MV-4-11 (cell line): ENCODE measurements at regions not wholly inside any gene's neighbourhood (a gene's known extent, or its start where the extent isn't known, plus 50 kb on each side); places are given as distances from the start of the nearest gene placed in this dataset.

Experiments used
- DNase-seq: peaks from one replicate; lab custom pipeline; 2025; lab: John Stamatoyannopoulos, UW

DNA sequence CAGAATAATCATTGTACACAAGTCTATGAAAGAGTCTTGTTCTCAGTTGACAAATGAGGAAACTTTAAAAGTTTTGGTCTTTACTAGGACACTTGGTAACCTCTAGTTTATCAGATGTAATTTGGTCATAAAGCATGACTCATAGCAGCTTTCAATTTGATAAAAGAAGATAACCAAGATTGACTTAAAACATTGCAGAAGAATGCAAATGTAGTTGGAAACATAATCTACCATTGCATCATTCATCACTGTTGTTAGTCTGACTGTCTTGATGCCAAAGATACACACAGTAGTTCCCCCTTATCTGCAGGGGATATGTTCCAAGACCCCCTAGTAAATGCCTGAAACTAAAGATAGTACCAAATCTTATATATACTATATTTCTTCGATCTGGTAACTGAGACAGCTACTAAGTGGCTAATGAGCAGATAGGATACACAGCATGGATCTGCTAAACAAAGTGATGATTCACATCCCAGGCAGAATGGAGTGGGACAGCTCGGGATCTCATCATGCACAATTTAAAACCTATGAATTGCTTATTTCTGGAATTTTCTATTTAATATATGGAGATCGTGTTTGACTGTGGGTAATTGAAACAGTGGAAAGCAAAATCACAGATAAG is 131.4 kb upstream of the CCDC68 start:
- DNase-seq: peak; percentile 22

DNA sequence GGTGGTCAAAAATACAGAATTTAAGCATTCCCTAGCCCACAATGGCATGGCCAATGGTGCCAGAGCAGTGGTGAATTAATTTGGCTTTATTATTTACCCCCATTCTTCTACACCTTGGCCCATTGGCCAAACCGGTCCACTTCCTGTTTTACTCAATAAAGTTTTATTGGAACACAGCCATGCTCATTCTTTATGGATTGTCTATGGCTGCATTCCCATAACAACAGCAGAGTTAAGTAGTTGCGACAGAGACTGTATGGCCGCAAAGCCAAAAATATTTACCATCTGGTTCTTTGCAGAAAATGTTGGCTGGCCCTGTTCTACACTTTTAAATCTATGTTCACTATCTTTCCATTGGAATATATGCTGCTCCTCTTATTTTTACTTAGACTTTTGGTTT is 130.3 kb upstream of the CCDC68 start:
- DNase-seq: no peak

DNA sequence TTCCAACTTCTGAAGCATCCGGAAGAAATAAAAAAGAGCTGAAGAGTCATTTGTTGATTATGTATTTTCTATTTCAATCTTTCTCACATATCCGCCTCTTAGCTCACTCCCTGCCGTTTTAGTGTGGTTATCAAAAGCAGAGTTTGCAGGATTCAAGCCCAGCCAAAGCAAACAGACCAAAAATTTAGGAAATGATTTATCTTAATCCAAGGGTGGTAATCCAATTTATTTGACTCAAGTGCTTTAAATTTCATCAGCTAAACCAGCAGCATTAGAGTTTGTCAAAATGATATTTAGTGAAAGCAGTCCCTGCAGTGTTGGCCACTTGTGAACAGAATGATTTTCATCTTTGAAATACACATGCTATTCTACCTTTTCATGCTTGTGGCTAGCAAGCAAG is 129.3 kb upstream of the CCDC68 start:
- no peak for DNase-seq

DNA sequence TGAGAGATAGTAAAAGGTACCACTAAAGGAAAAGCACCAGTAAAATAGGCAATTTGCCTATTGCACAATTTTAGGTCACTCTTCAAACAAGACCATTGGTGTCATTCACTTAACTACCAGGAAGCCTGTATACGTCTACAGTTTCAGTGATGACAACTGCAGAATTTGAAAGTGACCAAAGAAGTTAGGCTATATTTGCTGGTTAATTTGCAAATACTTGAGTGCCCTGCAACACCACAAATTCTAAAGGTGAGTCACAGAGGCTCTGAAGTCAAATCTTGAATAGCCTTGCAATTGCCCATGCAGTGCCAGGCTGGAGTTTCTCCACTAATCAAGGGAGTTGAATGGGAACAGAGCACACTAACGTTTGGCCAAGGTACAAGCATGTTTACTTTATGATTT is 128.7 kb upstream of the CCDC68 start:
- peak; percentile 42 for DNase-seq

DNA sequence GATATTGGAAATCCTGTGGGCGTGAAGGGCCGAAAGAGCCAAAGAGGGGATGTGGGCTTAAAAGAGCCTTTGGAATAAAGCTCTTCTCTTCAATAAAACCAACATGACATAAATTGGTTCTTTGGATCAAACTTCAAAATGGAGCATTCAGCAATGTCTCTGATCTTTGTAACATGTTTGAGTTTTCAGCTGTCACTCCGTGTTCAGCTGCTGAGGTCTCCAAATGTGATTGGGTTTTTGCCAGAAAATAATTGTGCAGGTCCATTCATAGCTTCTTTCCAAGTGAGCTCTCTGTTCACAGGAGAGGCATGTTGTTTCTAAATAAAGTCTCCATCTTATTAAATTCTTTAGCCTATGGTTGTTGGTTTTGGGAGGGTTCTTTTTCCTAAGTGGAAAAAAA is 127.6 kb upstream of the CCDC68 start:
- no peak for DNase-seq

DNA sequence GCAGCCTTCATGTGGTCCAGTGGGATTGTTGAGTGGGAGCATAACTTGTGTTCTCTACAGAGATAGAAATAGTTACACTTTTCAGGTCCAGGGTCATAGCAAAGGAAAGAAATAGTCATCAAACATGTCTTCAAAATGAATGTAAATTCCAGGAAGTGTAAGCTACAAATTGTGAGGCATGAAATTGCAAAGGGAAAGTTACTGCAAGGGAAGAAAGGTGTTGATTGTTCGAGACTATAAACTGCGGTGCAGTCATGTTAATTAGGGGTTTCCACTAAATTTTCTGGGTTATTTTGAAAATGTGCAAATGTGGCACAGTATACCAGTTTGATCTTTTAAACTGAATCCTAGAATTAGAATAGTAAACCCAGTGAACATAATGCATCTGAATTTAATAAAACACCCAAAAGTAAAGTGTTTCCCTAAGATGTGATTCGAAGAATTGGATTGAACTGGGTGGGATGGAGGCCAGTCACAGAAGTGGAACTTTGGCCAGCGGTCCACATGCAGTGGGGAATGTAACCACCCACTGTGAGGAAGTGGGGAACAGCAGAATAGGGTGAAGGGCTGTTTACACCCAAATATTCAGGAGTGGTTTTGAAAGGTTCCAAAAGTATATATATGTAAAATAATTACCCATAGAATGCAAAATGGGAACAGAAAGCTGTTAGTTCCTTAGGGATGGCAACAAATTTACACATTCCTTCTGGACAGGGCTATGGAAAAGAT is 126.5 kb upstream of the CCDC68 start:
- no peak for DNase-seq

DNA sequence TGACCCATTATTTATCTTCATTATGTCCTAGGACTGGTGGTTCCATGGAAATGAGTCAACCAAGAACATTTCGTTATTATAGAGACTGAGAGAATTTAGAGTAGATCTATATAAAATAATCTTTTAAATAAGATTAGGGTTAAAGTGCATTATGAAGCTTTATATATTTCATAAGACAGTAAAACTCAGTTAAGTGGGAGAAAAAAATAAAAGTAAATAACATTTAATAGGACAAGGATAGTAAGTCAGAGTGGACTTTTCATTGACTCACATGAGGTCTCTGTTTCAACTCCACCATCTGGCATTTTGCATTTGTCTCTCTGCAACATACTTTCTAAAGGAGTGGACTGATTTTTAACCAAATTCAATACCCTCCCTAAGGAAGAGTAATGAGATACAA is 125.3 kb upstream of the CCDC68 start:
- DNase-seq: no peak

DNA sequence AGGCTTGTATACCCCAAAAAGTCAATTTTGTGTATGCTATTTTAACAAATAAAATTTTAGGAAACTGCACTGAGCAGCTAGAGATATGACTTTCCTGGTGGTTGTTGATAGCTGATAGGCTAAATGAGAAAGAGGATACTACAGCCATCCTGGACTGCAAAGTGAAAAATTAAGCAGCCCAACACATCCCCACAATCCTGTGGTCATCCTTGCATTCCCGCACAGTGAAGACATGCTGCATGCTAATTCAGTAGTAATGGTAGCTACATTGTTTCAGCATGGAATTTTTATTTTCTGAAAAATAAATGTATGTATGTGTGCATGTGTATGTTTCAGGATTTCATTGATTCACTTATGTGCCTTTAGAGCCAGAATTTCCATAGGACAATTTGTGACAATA is 124.2 kb upstream of the CCDC68 start:
- no peak for DNase-seq

DNA sequence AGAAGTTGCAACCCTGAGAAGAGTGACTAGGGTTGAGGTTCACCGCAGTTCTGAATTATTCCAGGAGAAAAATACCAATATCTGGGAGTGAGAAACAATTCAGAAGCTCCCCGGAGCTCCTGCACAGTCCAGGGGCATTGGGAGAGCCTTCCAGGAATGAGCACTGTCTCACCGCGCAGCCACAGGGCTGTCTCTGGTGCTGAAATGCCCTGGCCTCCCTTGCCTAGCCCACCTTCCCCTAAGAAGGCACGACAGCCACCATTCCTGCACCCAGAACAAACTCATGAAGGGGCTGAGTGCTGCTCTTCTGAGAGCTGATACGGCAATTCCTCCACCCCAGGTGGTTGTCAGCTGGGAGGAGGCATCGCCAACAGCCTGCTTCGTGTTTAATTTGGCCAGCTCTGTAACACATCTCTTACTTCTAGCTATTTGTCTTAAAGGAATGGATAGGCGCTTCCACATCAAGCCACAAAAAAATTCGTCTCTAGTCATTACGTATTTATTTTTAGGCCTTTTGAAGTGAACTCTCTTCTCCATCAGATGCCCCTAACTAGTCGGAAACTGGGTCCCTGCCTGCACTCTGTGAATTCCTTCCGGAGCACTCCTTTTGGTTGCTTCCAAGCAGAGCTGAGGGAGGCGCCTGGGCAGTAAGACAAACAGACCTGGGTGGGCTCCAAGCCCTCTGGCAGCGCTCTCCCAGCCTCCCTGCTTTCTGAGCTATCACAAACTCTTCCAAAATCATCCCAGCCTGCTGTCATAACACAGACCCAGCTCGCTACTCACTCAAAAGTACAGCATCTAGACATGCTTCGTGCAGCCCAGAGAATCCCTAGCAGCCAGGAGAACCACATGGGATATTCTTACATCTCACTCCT is 120.5 kb upstream of the CCDC68 start:
- no peak for DNase-seq

DNA sequence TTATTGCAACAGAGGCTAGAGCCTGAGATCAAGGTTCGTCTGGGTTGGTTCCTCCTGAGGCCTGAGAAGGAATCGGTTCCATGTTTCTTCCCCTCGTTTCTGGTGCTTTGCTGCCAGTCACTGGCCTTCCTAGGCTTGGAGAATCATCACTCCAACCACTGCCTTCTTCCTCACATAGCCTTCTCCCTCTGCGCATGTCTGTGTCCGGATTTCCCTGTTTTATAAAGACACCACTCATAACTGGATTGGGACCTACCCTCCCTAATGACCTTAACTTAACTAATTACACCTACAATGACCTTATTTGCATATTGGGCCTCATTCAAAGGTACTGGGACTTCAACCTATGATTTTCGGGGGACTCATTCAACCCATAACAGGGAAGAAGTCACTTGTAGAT is 119.8 kb upstream of the CCDC68 start:
- DNase-seq: no peak

DNA sequence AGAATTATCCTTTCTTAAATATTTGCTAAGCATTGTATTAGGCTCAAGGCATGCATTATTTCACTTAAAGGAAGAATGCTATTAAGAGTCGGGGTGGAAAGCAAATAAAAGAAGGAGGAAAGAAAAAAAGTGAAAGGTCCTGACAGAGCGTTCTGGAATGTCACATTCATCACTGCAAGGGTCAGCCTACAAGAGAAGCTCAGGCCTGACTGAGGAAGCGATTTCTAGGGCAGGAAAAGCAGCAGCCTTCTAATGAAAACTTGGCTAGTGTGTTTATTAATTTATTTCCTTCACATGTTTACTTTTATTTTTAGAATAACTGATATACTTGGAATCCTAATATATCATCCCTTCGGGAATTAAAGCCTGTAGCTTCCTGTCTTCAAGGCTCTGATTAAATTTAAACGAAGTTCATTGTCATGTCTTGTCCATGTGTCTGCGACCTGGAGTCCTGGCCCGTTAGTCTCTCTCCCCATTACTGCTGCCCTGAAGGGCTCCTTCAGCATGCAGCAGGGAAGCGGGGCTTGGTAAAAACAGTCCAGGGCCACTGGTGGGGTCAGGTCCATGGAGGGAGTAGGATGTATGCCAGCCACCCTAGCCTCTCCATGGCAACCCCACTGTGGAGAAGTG is 119.2 kb upstream of the CCDC68 start:
- DNase-seq: no peak

DNA sequence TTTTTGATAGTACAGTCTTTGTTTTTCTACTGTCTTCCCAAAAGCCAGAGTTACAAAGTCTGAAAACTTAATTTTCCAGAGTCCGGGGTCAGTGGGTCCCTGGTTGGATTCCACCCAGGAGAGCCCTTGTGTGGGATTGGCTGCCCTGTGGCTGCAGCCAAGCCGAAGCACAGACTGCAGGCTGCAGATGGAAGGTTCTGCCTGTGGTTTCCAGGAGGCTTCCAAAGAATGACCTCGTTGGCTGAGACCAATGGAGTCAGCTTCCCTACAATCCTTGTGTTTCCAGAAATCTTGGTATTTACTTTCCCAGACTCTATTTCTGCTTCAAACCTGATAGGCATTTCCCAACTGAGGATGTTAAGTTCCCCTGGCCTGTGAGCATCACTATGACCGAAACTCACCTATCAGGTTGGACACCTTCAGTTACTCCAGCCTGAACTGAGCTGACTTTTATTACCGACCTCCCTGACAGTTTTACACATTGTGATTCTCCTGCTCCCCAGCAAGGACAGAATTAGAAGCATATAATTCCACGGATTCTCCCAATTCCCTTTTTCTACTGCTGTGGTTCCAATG is 117.5 kb upstream of the CCDC68 start:
- DNase-seq: no peak

DNA sequence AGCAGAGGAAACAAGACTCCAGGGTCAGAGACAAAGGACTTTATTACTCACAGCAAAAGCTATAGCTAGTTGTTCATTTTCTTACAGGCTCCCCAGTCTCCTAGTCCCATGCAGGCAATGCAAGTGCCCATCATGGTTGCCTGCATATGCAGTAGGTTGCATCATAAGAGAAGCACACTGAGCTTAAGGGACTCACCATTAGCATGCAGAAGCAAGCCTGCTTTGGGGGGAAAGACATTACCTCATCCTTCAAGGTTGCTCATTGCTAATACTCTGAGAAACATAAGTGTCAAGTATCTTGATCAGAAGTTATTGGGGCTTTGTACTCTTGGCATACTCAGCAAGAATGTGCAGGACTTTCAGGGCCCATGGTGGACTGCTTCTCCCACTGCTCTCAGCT is 114.6 kb upstream of the CCDC68 start:
- peak; percentile 51 for DNase-seq

DNA sequence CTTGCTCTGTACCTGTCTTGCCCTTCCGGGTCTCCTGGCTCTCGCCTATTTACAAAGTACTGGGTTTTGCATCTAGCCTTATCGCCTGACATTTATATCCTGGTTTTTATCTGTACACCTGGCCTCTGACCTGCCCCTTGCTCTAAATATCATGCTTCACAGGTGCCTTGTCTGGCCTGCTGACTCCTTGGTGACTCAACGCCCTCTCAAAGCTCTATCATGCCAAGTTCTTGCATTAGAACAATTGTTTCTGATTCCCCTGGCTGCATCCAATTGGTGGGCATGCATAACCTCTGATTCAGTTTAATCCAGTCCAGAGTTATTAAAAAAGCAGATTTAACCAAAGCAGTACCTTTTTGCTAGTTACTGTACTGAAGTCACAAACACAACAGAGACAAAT is 113.9 kb upstream of the CCDC68 start:
- DNase-seq: no peak

DNA sequence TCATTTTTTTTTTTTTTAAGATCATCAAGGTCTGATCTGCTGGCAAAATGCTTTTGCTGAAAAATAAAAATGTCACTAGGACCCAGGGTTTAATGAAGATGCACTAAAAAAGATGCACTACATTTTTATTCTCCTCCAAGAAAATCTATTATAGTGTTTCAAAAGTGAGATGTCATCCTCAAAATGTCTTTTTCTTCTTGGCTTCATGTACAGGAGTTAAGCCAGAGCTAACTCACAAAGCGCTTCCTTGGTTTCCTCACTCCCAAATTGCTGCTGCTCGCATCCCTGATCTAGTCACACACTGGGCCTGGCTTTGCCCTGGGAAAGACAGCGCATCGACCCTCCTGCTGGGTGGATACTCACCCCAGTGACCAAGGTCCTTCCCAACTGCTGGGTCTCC is 113.4 kb upstream of the CCDC68 start:
- no peak for DNase-seq

DNA sequence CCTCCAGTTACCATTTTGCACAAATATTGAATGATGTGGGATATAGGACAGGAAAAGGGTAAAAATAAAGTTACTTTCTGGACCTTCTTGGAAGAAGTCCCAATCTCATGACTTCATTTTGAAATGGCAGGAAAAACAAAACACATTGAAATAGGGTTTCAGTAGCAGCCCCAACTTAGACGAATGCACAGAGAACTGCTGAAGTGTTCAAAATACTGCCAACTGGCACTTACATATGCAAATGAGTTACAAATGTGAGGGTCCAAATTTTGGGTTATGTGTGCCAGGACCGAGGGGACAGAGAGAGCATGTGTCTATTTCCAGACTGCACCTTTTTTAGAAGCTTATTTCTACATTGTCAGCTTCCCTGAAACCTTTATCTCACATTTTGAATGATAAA is 112.9 kb upstream of the CCDC68 start:
- no peak for DNase-seq

DNA sequence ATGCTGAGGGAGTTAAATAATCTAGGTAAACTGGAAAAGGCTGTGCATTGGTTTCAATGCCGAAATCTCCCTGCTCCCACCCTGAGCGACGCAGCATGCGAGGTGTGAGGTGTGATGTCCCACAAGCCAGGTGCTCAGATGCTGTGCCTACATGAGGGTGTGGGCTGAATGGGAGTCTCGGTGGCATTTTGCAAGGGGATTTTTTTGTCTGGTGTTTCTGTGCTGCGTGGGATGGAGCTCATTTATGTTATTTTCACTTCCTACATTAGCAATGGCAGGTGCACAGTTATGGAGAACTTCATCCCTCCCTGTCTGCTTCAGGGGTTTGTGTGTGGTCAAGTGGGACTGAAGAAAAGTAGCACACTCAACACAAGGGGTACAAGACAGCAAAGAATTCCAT is 110.2 kb upstream of the CCDC68 start:
- DNase-seq: peak; percentile 81

DNA sequence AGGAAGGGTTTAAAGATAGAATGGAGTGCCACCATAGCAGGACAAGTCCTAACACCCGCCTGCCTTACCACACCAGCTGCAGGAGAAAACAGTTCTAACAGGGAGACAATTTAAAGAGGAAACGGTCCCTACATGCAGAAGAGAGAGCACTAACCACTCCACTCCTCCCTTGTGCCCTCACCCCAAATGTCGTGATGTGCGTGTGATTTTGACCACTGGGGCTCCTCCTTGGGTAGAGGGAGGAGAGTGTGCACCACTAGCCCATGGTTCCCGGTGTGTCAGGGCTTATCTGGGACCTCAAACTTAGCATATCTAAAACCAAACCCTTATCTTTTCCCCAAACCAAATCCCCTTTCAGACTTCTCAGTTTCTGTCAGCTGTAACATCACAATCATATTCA is 105.5 kb upstream of the CCDC68 start:
- peak; percentile 99 for DNase-seq

DNA sequence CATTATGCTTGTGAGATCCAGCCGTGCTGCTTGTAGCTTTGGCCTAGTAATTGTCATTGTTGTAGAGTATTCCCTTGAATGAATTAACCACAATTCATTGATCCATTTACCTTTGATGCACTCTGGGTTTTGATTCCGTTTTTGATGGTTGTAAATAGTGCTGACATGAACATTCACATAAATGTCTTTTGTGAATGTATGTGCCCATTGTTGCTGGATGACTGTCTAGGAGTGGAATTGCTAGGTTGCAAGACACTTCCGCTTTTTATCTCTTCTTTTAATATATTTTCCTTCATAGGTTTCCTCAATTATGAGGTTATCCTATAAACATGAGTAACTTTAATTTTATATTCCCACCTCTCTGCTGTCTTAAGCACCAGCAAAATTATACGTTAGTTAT is 104.8 kb upstream of the CCDC68 start:
- DNase-seq: peak; percentile 18

DNA sequence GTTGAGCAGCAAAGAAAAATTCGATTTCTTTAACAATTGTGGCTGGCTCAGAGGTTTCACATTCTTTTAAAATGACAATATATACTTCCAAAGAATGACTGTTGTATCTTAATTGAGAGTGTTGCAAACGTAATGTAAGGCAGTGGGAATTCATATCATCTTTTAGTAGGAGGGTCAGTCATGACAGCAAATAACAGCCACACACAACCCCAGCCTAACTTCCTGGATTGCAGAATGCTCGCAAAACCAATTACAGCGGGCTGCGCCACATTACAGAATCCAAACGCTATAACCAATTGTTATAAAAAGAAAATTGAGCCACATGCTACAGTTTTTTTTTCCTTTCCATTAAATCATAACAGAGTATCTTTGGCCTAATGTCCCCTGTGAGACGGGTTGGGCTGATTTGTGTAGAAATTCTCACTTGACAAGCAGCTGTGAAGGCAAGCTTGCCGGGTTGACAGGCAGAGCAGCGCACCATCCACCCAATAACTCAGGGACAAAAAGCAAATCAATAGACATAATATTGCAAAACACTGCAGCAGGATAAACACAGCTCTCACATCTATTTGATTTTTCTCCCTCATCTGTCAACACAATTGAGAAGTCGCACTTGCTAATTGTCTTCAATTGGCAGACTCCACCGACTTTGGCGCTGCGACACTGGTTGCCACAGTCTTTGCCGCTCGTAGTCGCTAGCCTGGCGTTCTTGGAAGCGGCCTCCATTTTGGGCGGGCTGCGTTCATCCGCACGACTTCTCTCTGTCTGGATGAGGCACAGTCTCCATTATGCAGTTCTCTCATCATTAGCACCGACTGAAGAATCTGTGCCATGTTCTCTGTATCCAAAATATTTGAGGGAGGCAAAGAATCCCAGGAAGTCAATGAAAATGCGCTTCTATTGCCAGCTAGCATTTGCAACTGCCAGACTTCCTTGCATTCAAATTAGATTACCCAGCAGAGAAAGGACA is 95.0 kb upstream of the CCDC68 start:
- no peak for DNase-seq

DNA sequence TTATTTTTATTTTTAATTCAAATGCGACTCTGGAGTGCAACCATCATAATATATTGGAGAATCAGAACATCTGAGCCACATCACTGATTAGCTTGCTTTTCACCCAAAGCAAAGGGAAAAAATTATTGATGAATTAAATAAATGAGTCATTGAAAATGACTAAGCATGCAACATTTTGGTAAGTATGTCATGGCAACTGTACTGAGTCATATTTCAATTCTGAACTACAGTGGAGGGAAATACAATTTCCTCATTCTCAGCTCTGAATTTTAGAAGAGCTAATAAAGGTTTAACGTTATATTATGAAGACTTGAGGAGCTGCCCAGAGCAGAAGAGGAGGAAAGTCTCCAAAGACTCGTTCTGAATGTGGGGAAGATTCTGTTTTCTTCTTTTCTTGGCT is 89.6 kb upstream of the CCDC68 start:
- DNase-seq: peak; percentile 72
